ENCODE measurements at regions not wholly inside any gene's neighbourhood (a gene's known extent, or its start where the extent isn't known, plus 50 kb on each side); places are given as distances from the start of the nearest gene placed in this dataset.

- Histone ChIP-seq H3K9me3 (ENCODE audit: control insufficient read depth, insufficient read depth, low read depth, low read length) (no peaks in the 10 kb centered on the region), H3K4me3 (ENCODE audit: low read depth in 2 of 2, low read length in 2 of 2) (no peak overlapping the region), H3K27ac (ENCODE audit: low read length) (peak overlapping the region; percentile 84), H3K4me1 (ENCODE audit: control insufficient read depth, insufficient read depth, low read length) (peaks cover 31% of the 10 kb centered on the region), H3K36me3 (ENCODE audit: control insufficient read depth, insufficient read depth, low read length) (no peaks in the 10 kb centered on the region), H3K27me3 (ENCODE audit: control insufficient read depth, insufficient read depth, low read length) (no peaks in the 10 kb centered on the region)
- intact Hi-C loops (cut with micrococcal nuclease; ENCODE audit: unreplicated experiment), result no loop called here
- ATAC-seq (no peak), DNase-seq (ENCODE audit: low read depth, low spot score) (no peak)
- ChIA-PET CTCF (no interaction called here), POLR2A (no interaction called here)
- no peak for TF ChIP-seq CTCF (IDR thresholded peaks at IDR 0.05)
- no peak for TF ChIP-seq TCF7L2 (IDR thresholded peaks at IDR 0.05; ENCODE audit: low read depth, low read length)
- TF ChIP-seq, protein P1, sequence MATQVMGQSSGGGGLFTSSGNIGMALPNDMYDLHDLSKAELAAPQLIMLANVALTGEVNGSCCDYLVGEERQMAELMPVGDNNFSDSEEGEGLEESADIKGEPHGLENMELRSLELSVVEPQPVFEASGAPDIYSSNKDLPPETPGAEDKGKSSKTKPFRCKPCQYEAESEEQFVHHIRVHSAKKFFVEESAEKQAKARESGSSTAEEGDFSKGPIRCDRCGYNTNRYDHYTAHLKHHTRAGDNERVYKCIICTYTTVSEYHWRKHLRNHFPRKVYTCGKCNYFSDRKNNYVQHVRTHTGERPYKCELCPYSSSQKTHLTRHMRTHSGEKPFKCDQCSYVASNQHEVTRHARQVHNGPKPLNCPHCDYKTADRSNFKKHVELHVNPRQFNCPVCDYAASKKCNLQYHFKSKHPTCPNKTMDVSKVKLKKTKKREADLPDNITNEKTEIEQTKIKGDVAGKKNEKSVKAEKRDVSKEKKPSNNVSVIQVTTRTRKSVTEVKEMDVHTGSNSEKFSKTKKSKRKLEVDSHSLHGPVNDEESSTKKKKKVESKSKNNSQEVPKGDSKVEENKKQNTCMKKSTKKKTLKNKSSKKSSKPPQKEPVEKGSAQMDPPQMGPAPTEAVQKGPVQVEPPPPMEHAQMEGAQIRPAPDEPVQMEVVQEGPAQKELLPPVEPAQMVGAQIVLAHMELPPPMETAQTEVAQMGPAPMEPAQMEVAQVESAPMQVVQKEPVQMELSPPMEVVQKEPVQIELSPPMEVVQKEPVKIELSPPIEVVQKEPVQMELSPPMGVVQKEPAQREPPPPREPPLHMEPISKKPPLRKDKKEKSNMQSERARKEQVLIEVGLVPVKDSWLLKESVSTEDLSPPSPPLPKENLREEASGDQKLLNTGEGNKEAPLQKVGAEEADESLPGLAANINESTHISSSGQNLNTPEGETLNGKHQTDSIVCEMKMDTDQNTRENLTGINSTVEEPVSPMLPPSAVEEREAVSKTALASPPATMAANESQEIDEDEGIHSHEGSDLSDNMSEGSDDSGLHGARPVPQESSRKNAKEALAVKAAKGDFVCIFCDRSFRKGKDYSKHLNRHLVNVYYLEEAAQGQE (IDR thresholded peaks at IDR 0.05; ENCODE audit: insufficient read depth in 1 of 2, low read depth in 2 of 2, low read length in 1 of 2), result no peak
- no peak for TF ChIP-seq POLR2AphosphoS5 (IDR thresholded peaks at IDR 0.05; ENCODE audit: low read depth, low read length)
- TF ChIP-seq SIN3A (IDR thresholded peaks at IDR 0.05; ENCODE audit: borderline replicate concordance, insufficient read depth, low read depth, low read length), result no peak
- in situ Hi-C loops (cut with HindIII; ENCODE audit: low pct_unique_long_range_greater_than_20kb, low sequenced_read_pairs), result no loop called here
- no TSS peak for BruUV-seq (replicated peaks)
Measured at GRCh38 chr10:3964516-3964915, 179.5 kb upstream of the KLF6 start.

GRCh38 chr10:3963191-3963673, 178.2 kb upstream of the KLF6 start:
- intact Hi-C loops (cut with micrococcal nuclease; ENCODE audit: unreplicated experiment) (no loop called here), in situ Hi-C loops (cut with HindIII; ENCODE audit: low pct_unique_long_range_greater_than_20kb, low sequenced_read_pairs) (no loop called here)
- H3K9me3 ChIP-seq (ENCODE audit: control insufficient read depth, insufficient read depth, low read depth, low read length), result no peaks in the 10 kb centered on the region
- no peaks in the 10 kb centered on the region for H3K36me3 ChIP-seq (ENCODE audit: control insufficient read depth, insufficient read depth, low read length)
- H3K27ac ChIP-seq (ENCODE audit: low read length), result peak overlapping the region; percentile 84
- no peak overlapping the region for H3K4me3 ChIP-seq (ENCODE audit: low read depth in 2 of 2, low read length in 2 of 2)
- peak; percentile 49 for ATAC-seq
- POLR2A ChIA-PET, result interaction anchor here (0.7 kb wide), 1 partner anchor 454 kb away, joined by 5 read pairs; no protein-coding TSS in a partner anchor
- no peak for TF ChIP-seq SIN3A (IDR thresholded peaks at IDR 0.05; ENCODE audit: borderline replicate concordance, insufficient read depth, low read depth, low read length)
- TF ChIP-seq, protein P1 (IDR thresholded peaks at IDR 0.05; ENCODE audit: insufficient read depth in 1 of 2, low read depth in 2 of 2, low read length in 1 of 2), result no peak
- no peak for TF ChIP-seq POLR2AphosphoS5 (IDR thresholded peaks at IDR 0.05; ENCODE audit: low read depth, low read length)
- TF ChIP-seq CTCF (IDR thresholded peaks at IDR 0.05), result no peak
- TF ChIP-seq TCF7L2 (IDR thresholded peaks at IDR 0.05; ENCODE audit: low read depth, low read length), result no peak
- CTCF ChIA-PET, result interaction anchor here (0.6 kb wide), 2 partner anchors 28 to 353 kb away, joined by 4 read pairs; no protein-coding TSS in a partner anchor
- BruUV-seq (replicated peaks), result no TSS peak
- no peak for DNase-seq (ENCODE audit: low read depth, low spot score)
- peaks cover 39% of the 10 kb centered on the region for H3K4me1 ChIP-seq (ENCODE audit: control insufficient read depth, insufficient read depth, low read length)
- H3K27me3 ChIP-seq (ENCODE audit: control insufficient read depth, insufficient read depth, low read length), result no peaks in the 10 kb centered on the region

All from Panc1 (cell line).